ENCODE measurements at regions not wholly inside any gene's neighbourhood (a gene's known extent, or its start where the extent isn't known, plus 50 kb on each side); places are given as distances from the start of the nearest gene placed in this dataset.

DNA sequence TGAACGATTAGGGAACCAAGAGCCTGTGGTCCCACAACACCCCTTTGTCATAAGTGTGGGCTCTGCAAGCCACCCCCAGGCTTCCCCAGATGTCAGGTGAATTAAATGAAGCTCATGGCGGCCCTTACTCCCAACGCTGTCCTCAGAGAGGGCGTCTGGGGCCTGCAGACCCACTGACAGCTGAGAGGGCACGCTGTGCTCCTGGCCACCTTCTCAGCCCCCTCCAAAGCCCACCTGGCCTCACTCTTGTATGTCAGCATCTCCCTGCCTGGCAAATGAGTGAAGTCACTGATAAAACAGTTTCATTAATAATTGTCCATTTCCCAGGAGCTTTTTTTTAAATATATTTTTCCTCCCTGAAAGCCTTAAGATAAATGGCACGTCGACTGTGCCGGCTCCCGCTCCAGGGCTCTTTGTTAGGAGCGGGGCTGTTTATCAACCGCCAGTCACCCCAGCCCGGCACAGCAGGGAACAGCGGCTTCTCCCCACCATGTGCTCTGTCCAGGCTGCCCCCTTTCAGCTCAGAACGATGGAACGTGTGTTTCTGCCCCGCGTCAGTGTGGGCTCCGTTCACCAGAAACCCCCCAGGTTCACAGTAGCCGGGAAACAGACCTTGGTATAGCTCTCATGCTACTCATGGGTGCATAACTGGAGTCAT, 94.7 kb upstream of the SFSWAP start:
- TF ChIP-seq, protein P1, sequence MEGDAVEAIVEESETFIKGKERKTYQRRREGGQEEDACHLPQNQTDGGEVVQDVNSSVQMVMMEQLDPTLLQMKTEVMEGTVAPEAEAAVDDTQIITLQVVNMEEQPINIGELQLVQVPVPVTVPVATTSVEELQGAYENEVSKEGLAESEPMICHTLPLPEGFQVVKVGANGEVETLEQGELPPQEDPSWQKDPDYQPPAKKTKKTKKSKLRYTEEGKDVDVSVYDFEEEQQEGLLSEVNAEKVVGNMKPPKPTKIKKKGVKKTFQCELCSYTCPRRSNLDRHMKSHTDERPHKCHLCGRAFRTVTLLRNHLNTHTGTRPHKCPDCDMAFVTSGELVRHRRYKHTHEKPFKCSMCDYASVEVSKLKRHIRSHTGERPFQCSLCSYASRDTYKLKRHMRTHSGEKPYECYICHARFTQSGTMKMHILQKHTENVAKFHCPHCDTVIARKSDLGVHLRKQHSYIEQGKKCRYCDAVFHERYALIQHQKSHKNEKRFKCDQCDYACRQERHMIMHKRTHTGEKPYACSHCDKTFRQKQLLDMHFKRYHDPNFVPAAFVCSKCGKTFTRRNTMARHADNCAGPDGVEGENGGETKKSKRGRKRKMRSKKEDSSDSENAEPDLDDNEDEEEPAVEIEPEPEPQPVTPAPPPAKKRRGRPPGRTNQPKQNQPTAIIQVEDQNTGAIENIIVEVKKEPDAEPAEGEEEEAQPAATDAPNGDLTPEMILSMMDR (IDR thresholded peaks at IDR 0.05) = no peak
- H3K36me3 ChIP-seq = no peaks in the 10 kb centered on the region
- no peak overlapping the region for H3K27ac ChIP-seq
- ATAC-seq (no peak), DNase-seq (no peak)
- H3K4me1 ChIP-seq = no peaks in the 10 kb centered on the region
- intact Hi-C loops (cut with DNase I) = no loop called here
- H3K9me3 ChIP-seq = no peaks in the 10 kb centered on the region
- H3K4me3 ChIP-seq = no peak overlapping the region
- no peaks in the 10 kb centered on the region for H3K27me3 ChIP-seq

DNA sequence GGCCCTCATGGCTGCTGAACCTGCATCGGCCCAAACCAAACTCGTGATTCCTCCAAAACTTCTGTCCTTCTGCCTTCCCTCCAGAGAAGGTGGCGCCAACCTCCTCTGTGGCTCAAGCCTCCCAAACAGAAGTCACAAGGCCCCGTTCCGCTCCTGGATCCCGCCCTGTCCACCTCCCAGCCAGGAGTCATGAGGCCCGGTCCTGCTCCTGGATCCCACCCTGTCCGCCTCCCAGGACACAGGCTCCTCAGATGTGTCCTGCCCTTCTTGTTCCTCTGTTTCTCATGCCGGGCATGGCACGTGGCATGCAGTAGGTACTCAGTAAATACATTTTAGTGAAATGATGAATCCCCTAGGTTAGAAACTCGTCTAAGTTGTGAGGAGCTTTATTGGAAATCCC, 94.2 kb upstream of the SFSWAP start:
- Histone ChIP-seq H3K4me1 (no peaks in the 10 kb centered on the region), H3K36me3 (no peaks in the 10 kb centered on the region), H3K27me3 (no peaks in the 10 kb centered on the region), H3K27ac (no peak overlapping the region), H3K4me3 (no peak overlapping the region), H3K9me3 (no peaks in the 10 kb centered on the region)
- ATAC-seq (no peak), DNase-seq (no peak)
- TF ChIP-seq, protein P1 (IDR thresholded peaks at IDR 0.05) = no peak
- intact Hi-C loops (cut with DNase I) = no loop called here

DNA sequence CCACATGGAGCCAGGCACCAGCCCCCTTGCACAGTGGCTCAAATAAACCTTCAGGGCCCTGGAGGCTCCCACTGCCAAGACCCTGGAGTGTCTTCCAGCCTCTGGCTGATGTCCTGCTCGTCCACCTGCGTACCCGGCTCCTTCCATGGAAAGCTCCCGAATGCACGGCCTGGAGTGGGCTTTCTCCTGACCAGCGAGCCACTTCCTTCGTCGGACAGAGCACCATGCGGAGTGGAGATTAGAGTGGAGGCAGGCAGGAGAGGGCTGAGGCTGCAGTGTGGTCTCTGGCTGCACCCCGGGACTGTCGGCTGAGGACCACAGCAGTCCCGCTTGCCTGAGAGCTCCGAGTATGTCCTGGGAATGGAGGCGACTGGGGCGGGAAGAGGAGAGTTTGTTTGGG, 93.7 kb upstream of the SFSWAP start:
- Histone ChIP-seq H3K4me3 (no peak overlapping the region), H3K36me3 (no peaks in the 10 kb centered on the region), H3K4me1 (no peaks in the 10 kb centered on the region), H3K9me3 (no peaks in the 10 kb centered on the region), H3K27me3 (no peaks in the 10 kb centered on the region), H3K27ac (no peak overlapping the region)
- ATAC-seq = no peak
- DNase-seq = no peak
- intact Hi-C loops (cut with DNase I) = no loop called here
- TF ChIP-seq, protein P1 (IDR thresholded peaks at IDR 0.05) = no peak

DNA sequence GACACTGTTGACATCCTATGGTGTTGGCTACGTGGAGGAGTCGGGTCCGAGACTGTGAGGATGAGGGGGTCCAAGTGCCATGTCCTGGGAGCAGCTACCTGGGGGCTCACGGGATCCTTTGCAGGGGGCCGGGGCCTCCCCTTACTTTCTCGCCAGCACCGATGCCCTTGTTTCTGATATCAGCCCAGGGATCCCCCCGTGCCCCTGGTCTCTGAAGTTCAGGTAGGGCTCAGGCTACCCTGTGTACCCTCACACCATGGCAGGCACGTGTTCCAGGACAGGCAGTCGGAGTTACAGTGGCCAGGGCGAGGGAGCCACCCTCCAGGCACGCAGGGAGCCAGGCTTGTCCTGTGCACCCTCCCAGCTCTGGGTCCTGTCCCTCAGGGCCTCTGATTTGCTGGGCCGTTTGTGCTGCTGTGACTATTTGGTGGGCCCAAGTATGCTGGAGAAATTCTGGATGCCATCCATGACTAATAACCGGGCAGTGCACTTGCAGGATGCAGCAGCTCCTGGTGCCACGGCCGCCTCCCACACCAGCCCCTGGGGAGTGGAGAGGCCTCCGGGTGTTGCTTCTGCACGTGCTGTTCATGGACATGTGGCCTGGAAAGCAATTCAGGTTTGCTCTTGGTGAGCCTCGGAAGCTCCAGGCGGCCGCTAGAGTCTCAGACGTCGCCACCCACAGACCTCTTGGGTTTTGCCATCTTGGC, 93.1 kb upstream of the SFSWAP start:
- DNase-seq = no peak
- Histone ChIP-seq H3K9me3 (no peaks in the 10 kb centered on the region), H3K27ac (no peak overlapping the region), H3K4me1 (no peaks in the 10 kb centered on the region), H3K4me3 (no peak overlapping the region), H3K27me3 (no peaks in the 10 kb centered on the region), H3K36me3 (no peaks in the 10 kb centered on the region)
- no peak for ATAC-seq
- intact Hi-C loops (cut with DNase I) = no loop called here
- TF ChIP-seq, protein P1 (IDR thresholded peaks at IDR 0.05) = no peak

- Histone ChIP-seq H3K4me3 (no peak overlapping the region), H3K36me3 (no peaks in the 10 kb centered on the region), H3K9me3 (no peaks in the 10 kb centered on the region), H3K4me1 (no peaks in the 10 kb centered on the region), H3K27me3 (no peaks in the 10 kb centered on the region), H3K27ac (no peak overlapping the region)
- ATAC-seq (no peak), DNase-seq (no peak)
- TF ChIP-seq, protein P1 (IDR thresholded peaks at IDR 0.05) = no peak
- intact Hi-C loops (cut with DNase I) = no loop called here
Observed at GRCh38 chr12:131618303-131618658, 92.6 kb upstream of the SFSWAP start.
